Activated CD4-positive, alpha-beta memory T cell treated with anti-CD3 and anti-CD28 coated beads for 36 hours (primary cell): ENCODE measurements at regions not wholly inside any gene's neighbourhood (a gene's known extent, or its start where the extent isn't known, plus 50 kb on each side); places are given as distances from the start of the nearest gene placed in this dataset.

Source experiments
- CTCF ChIA-PET: fragments of 350-600 bp; sonication (Branson Sonifier 250); formaldehyde crosslinking; loops from one replicate; lab custom pipeline; 2021; ENCODE audit warnings: antibody characterized with exemption, inconsistent platforms; lab: Charles Lee
- POLR2A ChIA-PET: fragments of 350-600 bp; sonication (Branson Sonifier 250); formaldehyde crosslinking; loops from one replicate; lab custom pipeline; 2021; ENCODE audit warnings: antibody characterized with exemption; lab: Charles Lee
- DNase-seq: peaks from one replicate; pipeline ENCODE4 v3.0.0-alpha.2; 2020
- H3K27ac Mint-ChIP-seq: one replicate; pipeline ENCODE4 v1.8.0; 2021; ENCODE audit warnings: mixed read lengths
- H3K27me3 Mint-ChIP-seq: one replicate; pipeline ENCODE4 v1.8.0; 2021; ENCODE audit warnings: mixed read lengths
- H3K36me3 Mint-ChIP-seq: one replicate; pipeline ENCODE4 v1.8.0; 2021; ENCODE audit warnings: mixed read lengths
- H3K4me1 Mint-ChIP-seq: one replicate; pipeline ENCODE4 v1.8.0; 2021; ENCODE audit warnings: low read depth, mixed read lengths
- H3K4me3 Mint-ChIP-seq: one replicate; pipeline ENCODE4 v1.8.0; 2021; ENCODE audit warnings: mild to moderate bottlenecking, mixed read lengths
- H3K9me3 Mint-ChIP-seq: one replicate; pipeline ENCODE4 v1.8.0; 2021; ENCODE audit warnings: mixed read lengths
- intact Hi-C: fragments of 100-400 bp; cut with micrococcal nuclease; formaldehyde crosslinking; loops from one replicate; pipeline ENCODE4 v1.15.1; 2023

- Mint-ChIP-seq H3K27me3 (no peaks in the 10 kb centered on the region), H3K4me3 (no peak overlapping the region), H3K4me1 (no peaks in the 10 kb centered on the region), H3K36me3 (no peaks in the 10 kb centered on the region), H3K9me3 (no peaks in the 10 kb centered on the region), H3K27ac (no peak overlapping the region)
- ChIA-PET POLR2A (no interaction called here), CTCF (no interaction called here)
- intact Hi-C loops = no loop called here
- DNase-seq = no peak
These were observed 200.6 kb downstream of the CHIC2 start for GRCh38 chr4:53863736-53864365.

GRCh38 chr4:53863158-53863557 lies 201.2 kb downstream of the CHIC2 start:
- ChIA-PET POLR2A (no interaction called here), CTCF (no interaction called here)
- Mint-ChIP-seq H3K9me3 (no peaks in the 10 kb centered on the region), H3K4me1 (no peaks in the 10 kb centered on the region), H3K27ac (no peak overlapping the region), H3K4me3 (no peak overlapping the region), H3K36me3 (no peaks in the 10 kb centered on the region), H3K27me3 (no peaks in the 10 kb centered on the region)
- no peak for DNase-seq
- intact Hi-C loops = no loop called here

DNA sequence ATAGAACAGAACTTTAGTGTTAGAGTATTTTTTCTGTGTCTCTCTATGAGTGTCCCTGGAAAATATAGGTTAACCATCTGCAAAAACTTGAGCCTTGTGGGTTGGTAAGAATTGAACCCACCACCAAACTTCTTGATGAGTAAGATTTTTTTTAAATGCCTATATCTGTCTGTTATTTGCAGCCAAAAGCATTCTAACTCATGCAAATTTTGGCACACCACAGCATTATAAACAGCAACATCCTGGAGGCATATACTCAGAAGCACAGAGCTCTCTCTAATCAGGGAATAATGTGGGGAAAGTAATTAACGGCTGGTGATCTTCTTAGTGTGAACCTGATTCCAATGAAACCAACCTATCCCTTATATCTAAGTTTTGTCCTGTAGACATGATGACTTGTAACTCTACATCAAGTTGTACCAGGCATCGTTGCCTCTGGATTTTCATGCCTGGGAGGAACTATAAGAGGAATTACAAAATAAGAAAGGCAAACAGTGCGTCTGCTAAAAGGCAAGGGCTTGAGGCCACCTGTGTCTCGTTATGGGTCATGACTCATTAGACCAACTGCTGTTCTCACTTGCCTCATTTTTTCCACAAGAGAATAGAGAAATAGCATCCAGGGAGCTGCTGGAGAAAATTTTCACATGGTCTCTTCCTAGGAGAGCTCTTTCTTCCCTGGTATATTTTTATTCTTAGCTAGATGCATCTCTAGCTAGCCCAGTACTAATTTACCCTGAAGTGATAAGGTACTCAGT lies 202.4 kb downstream of the CHIC2 start:
- intact Hi-C loops = no loop called here
- no peaks in the 10 kb centered on the region for H3K36me3 Mint-ChIP-seq
- H3K4me1 Mint-ChIP-seq = no peaks in the 10 kb centered on the region
- no peak for DNase-seq
- ChIA-PET POLR2A (no interaction called here), CTCF (no interaction called here)
- H3K4me3 Mint-ChIP-seq = no peak overlapping the region
- no peaks in the 10 kb centered on the region for H3K27me3 Mint-ChIP-seq
- H3K9me3 Mint-ChIP-seq = no peaks in the 10 kb centered on the region
- H3K27ac Mint-ChIP-seq = no peak overlapping the region

- Mint-ChIP-seq H3K27ac (no peak overlapping the region), H3K4me3 (no peak overlapping the region), H3K27me3 (no peaks in the 10 kb centered on the region), H3K9me3 (no peaks in the 10 kb centered on the region), H3K4me1 (no peaks in the 10 kb centered on the region), H3K36me3 (no peaks in the 10 kb centered on the region)
- POLR2A ChIA-PET = no interaction called here
- intact Hi-C loops = no loop called here
- DNase-seq = no peak
- CTCF ChIA-PET = no interaction called here
These were observed 205.1 kb downstream of the CHIC2 start for GRCh38 chr4:53859305-53859704.

DNA sequence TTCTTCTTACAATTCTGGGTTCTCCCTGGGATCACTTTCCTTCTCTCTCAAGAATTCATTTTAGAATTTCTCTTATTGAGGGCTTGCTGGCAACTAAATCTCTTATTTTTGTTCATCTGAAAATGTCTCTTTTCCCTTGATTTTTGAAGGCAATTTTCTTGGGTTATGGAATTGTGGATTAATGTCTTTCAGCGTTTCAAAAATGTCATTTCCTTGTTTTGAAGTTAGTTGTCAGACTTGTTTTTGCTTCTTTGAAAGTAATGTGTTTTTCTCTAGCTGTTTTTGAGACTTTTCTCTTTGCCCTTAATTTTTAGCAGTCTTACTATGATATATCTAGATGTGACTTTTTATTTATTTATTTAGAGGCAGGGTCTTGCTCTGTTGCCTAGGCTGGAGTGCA lies 205.7 kb downstream of the CHIC2 start:
- H3K4me3 Mint-ChIP-seq = no peak overlapping the region
- H3K4me1 Mint-ChIP-seq = no peaks in the 10 kb centered on the region
- intact Hi-C loops = no loop called here
- no peak overlapping the region for H3K27ac Mint-ChIP-seq
- H3K36me3 Mint-ChIP-seq = no peaks in the 10 kb centered on the region
- H3K27me3 Mint-ChIP-seq = no peaks in the 10 kb centered on the region
- no peak for DNase-seq
- CTCF ChIA-PET = no interaction called here
- H3K9me3 Mint-ChIP-seq = no peaks in the 10 kb centered on the region
- POLR2A ChIA-PET = no interaction called here

- H3K36me3 Mint-ChIP-seq = no peaks in the 10 kb centered on the region
- CTCF ChIA-PET = interaction anchor here (1.1 kb wide), 1 partner anchor 52 kb away, joined by 3 read pairs; no protein-coding TSS in a partner anchor
These were observed 208.7 kb downstream of the CHIC2 start for GRCh38 chr4:53855581-53856250.

DNA sequence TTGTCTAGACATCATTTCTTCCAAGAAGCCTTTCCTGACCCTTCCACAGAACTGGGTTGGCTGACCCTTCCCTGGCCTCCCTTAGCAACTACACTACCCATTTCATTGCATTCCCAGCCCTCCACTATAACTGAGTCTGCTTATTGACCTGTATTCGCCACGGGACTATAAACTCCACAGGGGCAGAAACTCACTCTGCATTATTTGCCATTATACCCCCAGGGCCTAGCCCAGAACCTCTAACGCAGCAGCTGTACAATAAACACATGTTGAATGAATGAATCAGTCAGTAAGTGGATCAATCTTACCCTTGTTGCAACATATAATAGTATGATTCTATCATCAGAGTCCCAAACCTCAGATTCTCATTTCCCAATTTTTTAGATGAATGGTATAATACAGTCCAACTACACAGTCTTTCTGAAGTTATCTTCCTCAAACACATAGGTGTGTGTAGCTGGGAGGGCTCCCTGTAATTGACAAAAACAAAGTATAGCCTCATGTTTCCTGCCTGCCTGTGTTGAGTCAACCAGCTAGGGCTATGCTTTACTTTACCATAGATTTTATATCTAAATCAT lies 209.3 kb downstream of the CHIC2 start:
- H3K4me1 Mint-ChIP-seq = no peaks in the 10 kb centered on the region
- no peak for DNase-seq
- ChIA-PET POLR2A (no interaction called here), CTCF (no interaction called here)
- no peaks in the 10 kb centered on the region for H3K9me3 Mint-ChIP-seq
- intact Hi-C loops = no loop called here
- H3K27me3 Mint-ChIP-seq = no peaks in the 10 kb centered on the region
- H3K27ac Mint-ChIP-seq = no peak overlapping the region
- no peaks in the 10 kb centered on the region for H3K36me3 Mint-ChIP-seq
- no peak overlapping the region for H3K4me3 Mint-ChIP-seq

More at GRCh38 chr4:53855581-53856250, 208.7 kb downstream of the CHIC2 start:
- no peaks in the 10 kb centered on the region for H3K27me3 Mint-ChIP-seq
- no peaks in the 10 kb centered on the region for H3K4me1 Mint-ChIP-seq
- no peak overlapping the region for H3K27ac Mint-ChIP-seq
- POLR2A ChIA-PET = no interaction called here
- no peak for DNase-seq
- intact Hi-C loops = no loop called here
- no peak overlapping the region for H3K4me3 Mint-ChIP-seq
- no peaks in the 10 kb centered on the region for H3K9me3 Mint-ChIP-seq

- intact Hi-C loops = no loop called here
- H3K9me3 Mint-ChIP-seq = no peaks in the 10 kb centered on the region
- no peak overlapping the region for H3K4me3 Mint-ChIP-seq
- H3K4me1 Mint-ChIP-seq = no peaks in the 10 kb centered on the region
- no peak for DNase-seq
- H3K27ac Mint-ChIP-seq = no peak overlapping the region
- H3K36me3 Mint-ChIP-seq = no peaks in the 10 kb centered on the region
- POLR2A ChIA-PET = no interaction called here
- H3K27me3 Mint-ChIP-seq = no peaks in the 10 kb centered on the region
- CTCF ChIA-PET = no interaction called here
These were observed 212.1 kb downstream of the CHIC2 start for GRCh38 chr4:53852343-53852742.

GRCh38 chr4:53847965-53848364 lies 216.4 kb downstream of the CHIC2 start:
- DNase-seq = no peak
- Mint-ChIP-seq H3K4me3 (no peak overlapping the region), H3K36me3 (no peaks in the 10 kb centered on the region), H3K9me3 (no peaks in the 10 kb centered on the region), H3K27me3 (no peaks in the 10 kb centered on the region), H3K4me1 (no peaks in the 10 kb centered on the region), H3K27ac (no peak overlapping the region)
- ChIA-PET CTCF (no interaction called here), POLR2A (no interaction called here)
- intact Hi-C loops = no loop called here

DNA sequence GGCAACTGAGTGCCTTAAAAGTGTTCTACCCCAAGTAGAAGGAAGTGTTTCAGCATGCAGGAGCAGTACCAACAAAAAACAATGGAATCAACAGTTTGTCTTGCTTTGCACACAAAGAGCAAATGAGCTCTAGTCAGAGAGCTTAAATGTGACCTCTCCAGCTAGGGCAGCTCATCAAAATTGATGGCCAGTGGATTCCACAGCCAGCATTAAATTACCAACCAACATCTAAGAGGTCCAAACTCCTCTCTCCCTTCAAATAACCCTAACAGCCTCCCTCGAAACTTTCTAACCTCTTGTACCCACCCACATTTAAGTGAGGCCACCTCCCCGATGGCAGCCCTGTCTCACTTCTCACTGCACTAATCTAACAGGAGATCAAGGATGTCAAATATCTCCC lies 219.9 kb downstream of the CHIC2 start:
- Mint-ChIP-seq H3K9me3 (no peaks in the 10 kb centered on the region), H3K36me3 (no peaks in the 10 kb centered on the region), H3K4me1 (no peaks in the 10 kb centered on the region), H3K27me3 (no peaks in the 10 kb centered on the region), H3K27ac (no peak overlapping the region), H3K4me3 (no peak overlapping the region)
- ChIA-PET POLR2A (no interaction called here), CTCF (no interaction called here)
- no peak for DNase-seq
- intact Hi-C loops = no loop called here

DNA sequence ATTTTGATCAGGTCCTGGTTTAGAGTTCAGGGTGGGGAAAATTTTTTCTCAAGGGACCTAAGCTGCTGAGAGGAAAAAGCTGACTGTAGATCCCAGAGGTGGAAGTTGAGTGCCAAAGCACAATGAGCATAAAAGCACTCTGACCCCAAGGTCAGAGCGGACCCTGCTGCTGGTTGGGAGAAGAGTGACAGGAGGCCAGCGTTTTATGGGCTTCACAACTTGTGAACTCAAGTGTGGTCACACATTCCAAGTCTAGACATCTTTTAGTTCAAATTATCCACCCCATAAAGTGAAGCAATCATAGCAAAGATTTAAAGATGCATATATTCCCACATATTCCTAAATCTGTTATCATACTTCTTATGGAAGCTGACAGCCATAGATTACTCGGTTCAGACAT lies 220.3 kb downstream of the CHIC2 start:
- Mint-ChIP-seq H3K27ac (no peak overlapping the region), H3K27me3 (no peaks in the 10 kb centered on the region), H3K9me3 (no peaks in the 10 kb centered on the region), H3K36me3 (no peaks in the 10 kb centered on the region), H3K4me1 (no peaks in the 10 kb centered on the region), H3K4me3 (no peak overlapping the region)
- POLR2A ChIA-PET = no interaction called here
- CTCF ChIA-PET = no interaction called here
- no peak for DNase-seq
- intact Hi-C loops = no loop called here

- no peak overlapping the region for H3K4me3 Mint-ChIP-seq
- peaks cover 9% of the 10 kb centered on the region for H3K9me3 Mint-ChIP-seq
- H3K4me1 Mint-ChIP-seq = no peaks in the 10 kb centered on the region
- POLR2A ChIA-PET = no interaction called here
- no peak for DNase-seq
- CTCF ChIA-PET = no interaction called here
- intact Hi-C loops = no loop called here
- H3K36me3 Mint-ChIP-seq = no peaks in the 10 kb centered on the region
- H3K27me3 Mint-ChIP-seq = no peaks in the 10 kb centered on the region
- no peak overlapping the region for H3K27ac Mint-ChIP-seq
These were observed 222.7 kb downstream of the CHIC2 start for GRCh38 chr4:53841711-53842110.
